SK-N-SH treated with all-trans-retinoic acid at 6 μM for 48 hours (cell line): ENCODE measurements at regions not wholly inside any gene's neighbourhood (a gene's known extent, or its start where the extent isn't known, plus 50 kb on each side); places are given as distances from the start of the nearest gene placed in this dataset.

Source experiments
- ATAC-seq: fragments of 200-7000 bp; cut with Tn5 transposase; 3 replicates; pipeline ENCODE4 v1.9.1; 2020; ENCODE audit warnings: mild to moderate bottlenecking, moderate library complexity
- ARNTL ChIP-seq: fragments of 450-650 bp; formaldehyde crosslinking; IDR thresholded peaks from 2 replicates; pipeline ENCODE4 v1.5.0; 2020; ENCODE audit warnings: low read depth, mild to moderate bottlenecking, moderate library complexity, borderline replicate concordance
- BACH2 ChIP-seq: fragments of 250-450 bp; sonication (Bioruptor Pico); IDR thresholded peaks from 2 replicates; pipeline ENCODE4 v1.9.0; 2021; ENCODE audit warnings: mild to moderate bottlenecking, borderline replicate concordance
- CREB5 ChIP-seq: fragments of 250-450 bp; sonication (Bioruptor Pico); IDR thresholded peaks from 2 replicates; pipeline ENCODE4 v1.5.1; 2020; ENCODE audit warnings: low read depth, mild to moderate bottlenecking, moderate library complexity
- CSDC2 ChIP-seq: fragments of 250-450 bp; sonication (Bioruptor Pico); IDR thresholded peaks from 2 replicates; pipeline ENCODE4 v1.5.0; 2020; ENCODE audit warnings: mild to moderate bottlenecking, moderate library complexity
- ESRRG ChIP-seq: fragments of 250-450 bp; sonication (Bioruptor Pico); IDR thresholded peaks from 2 replicates; pipeline ENCODE4 v1.6.1; 2021; ENCODE audit warnings: mild to moderate bottlenecking
- GLIS3 ChIP-seq: fragments of 250-450 bp; sonication (Bioruptor Pico); IDR thresholded peaks from 2 replicates; pipeline ENCODE4 v1.5.0; 2020; ENCODE audit warnings: mild to moderate bottlenecking, moderate library complexity
- ISL1 ChIP-seq: fragments of 250-450 bp; sonication (Bioruptor Pico); IDR thresholded peaks from 2 replicates; pipeline ENCODE4 v2.1.2; 2022; ENCODE audit warnings: mild to moderate bottlenecking, moderate library complexity
- OSR1 ChIP-seq: fragments of 250-450 bp; sonication (Bioruptor Pico); IDR thresholded peaks from 2 replicates; pipeline ENCODE4 v1.8.0; 2022; ENCODE audit warnings: moderate library complexity, mild to moderate bottlenecking, inconsistent platforms
- PPARA ChIP-seq: fragments of 250-450 bp; sonication (Bioruptor Pico); IDR thresholded peaks from 2 replicates; pipeline ENCODE4 v1.5.0; 2020; ENCODE audit warnings: mild to moderate bottlenecking, borderline replicate concordance
- RARB ChIP-seq: fragments of 250-450 bp; sonication (Bioruptor Pico); IDR thresholded peaks from 2 replicates; pipeline ENCODE4 v1.8.0; 2021; ENCODE audit warnings: mild to moderate bottlenecking, moderate library complexity
- SNAI2 ChIP-seq: fragments of 250-450 bp; sonication (Bioruptor Pico); IDR thresholded peaks from 2 replicates; pipeline ENCODE4 v1.5.0; 2020; ENCODE audit warnings: mild to moderate bottlenecking, moderate library complexity
- TCF4 ChIP-seq: fragments of 250-450 bp; sonication (Bioruptor Pico); IDR thresholded peaks from 2 replicates; pipeline ENCODE4 v1.8.0; 2021; ENCODE audit warnings: mild to moderate bottlenecking, moderate library complexity, borderline replicate concordance
- TOX ChIP-seq: fragments of 250-450 bp; sonication (Bioruptor Pico); IDR thresholded peaks from 2 replicates; pipeline ENCODE4 v1.8.0; 2021; ENCODE audit warnings: mild to moderate bottlenecking, moderate library complexity, borderline replicate concordance
- TSHZ2 ChIP-seq: fragments of 250-450 bp; sonication (Bioruptor Pico); IDR thresholded peaks from 2 replicates; pipeline ENCODE4 v1.5.0; 2020; ENCODE audit warnings: mild to moderate bottlenecking, moderate library complexity
- ZC3H10 ChIP-seq: fragments of 250-450 bp; sonication (Bioruptor Pico); IDR thresholded peaks from 2 replicates; pipeline ENCODE4 v1.5.1; 2021; ENCODE audit warnings: mild to moderate bottlenecking, moderate library complexity
- ZFP3 ChIP-seq: fragments of 250-450 bp; sonication (Bioruptor Pico); IDR thresholded peaks from 2 replicates; pipeline ENCODE4 v1.5.0; 2020; ENCODE audit warnings: mild to moderate bottlenecking, moderate library complexity
- ZFP30 ChIP-seq: fragments of 450-650 bp; formaldehyde crosslinking; IDR thresholded peaks from 2 replicates; pipeline ENCODE4 v1.5.0; 2022; ENCODE audit warnings: mild to moderate bottlenecking, moderate library complexity
- ZNF565 ChIP-seq: fragments of 450-650 bp; formaldehyde crosslinking; conservative IDR thresholded peaks from 2 replicates; pipeline ENCODE4 v1.5.0; 2020; ENCODE audit warnings: low read depth, mild to moderate bottlenecking, moderate library complexity
- ZNF8 ChIP-seq: fragments of 450-650 bp; formaldehyde crosslinking; IDR thresholded peaks from 2 replicates; pipeline ENCODE4 v1.5.0; 2020; ENCODE audit warnings: mild to moderate bottlenecking, moderate library complexity
- TF ChIP-seq, protein P1 (sequence below): fragments of 250-450 bp; sonication (Bioruptor Pico); IDR thresholded peaks from 2 replicates; pipeline ENCODE4 v1.8.0; 2020; ENCODE audit warnings: mild to moderate bottlenecking, moderate library complexity, borderline replicate concordance
- TF ChIP-seq, protein P2 (sequence below): fragments of 250-450 bp; sonication (Bioruptor Pico); IDR thresholded peaks from 2 replicates; pipeline ENCODE4 v1.5.1; 2021; ENCODE audit warnings: mild to moderate bottlenecking, moderate library complexity

DNA sequence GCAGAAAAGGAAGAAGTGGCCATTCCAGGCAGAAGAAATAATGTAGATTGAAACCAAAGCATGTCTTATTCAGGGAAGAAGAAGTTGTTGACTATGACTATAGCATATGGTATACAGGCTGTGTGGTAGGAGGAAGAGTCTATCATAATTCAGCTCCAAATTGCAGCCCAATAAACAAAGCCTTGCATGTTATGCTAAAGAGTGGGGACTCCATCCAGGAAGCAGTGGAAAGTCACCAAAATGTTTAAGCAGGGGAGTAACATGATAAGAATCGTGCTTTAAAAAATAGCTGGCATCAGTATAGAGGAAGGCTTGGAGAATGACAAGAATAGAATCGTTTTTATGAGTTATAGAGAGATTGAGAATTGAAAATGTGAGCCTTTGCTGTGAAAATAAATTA, 213.3 kb upstream of the ADGRL2 start:
- no peak for ATAC-seq
- TF ChIP-seq TCF4 (CRISPR knock-in tag) (no peak), OSR1 (CRISPR knock-in tag) (no peak), ZNF8 (CRISPR knock-in tag) (no peak)

- TF ChIP-seq GLIS3 (CRISPR knock-in tag) (no peak), ZC3H10 (CRISPR knock-in tag) (no peak), ISL1 (no peak), ZFP30 (CRISPR knock-in tag) (no peak), SNAI2 (CRISPR knock-in tag) (no peak), CREB5 (CRISPR knock-in tag) (no peak), CSDC2 (CRISPR knock-in tag) (no peak)
- no peak for ATAC-seq
Observed at GRCh38 chr1:81585371-81585770, 215.4 kb upstream of the ADGRL2 start.

DNA sequence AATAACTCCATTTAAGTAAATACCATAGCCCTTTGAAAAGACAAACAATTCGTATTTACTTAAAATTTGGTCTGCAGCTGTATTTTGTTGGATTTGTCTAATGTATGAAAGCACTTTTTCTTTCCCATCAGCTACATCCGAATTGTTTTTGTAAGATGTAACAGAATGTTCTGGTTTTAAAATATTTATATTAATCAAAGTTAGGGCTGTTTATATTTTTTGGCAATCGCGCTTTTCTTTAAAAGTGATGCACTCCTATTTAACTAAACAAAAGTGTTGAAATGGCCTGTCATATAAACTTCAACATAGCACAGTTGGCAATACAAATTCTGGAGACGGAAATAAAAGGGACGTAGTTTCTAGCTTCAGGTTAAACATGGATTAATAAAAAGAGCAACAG, 216.3 kb upstream of the ADGRL2 start:
- TF ChIP-seq ISL1 (no peak), ZFP30 (CRISPR knock-in tag) (no peak), OSR1 (CRISPR knock-in tag) (no peak), ZNF8 (CRISPR knock-in tag) (no peak), ZC3H10 (CRISPR knock-in tag) (no peak), ZNF565 (CRISPR knock-in tag) (no peak), TCF4 (CRISPR knock-in tag) (no peak), TSHZ2 (no peak), TOX (no peak), ZFP3 (CRISPR knock-in tag) (no peak), SNAI2 (CRISPR knock-in tag) (no peak)
- TF ChIP-seq, protein P1, sequence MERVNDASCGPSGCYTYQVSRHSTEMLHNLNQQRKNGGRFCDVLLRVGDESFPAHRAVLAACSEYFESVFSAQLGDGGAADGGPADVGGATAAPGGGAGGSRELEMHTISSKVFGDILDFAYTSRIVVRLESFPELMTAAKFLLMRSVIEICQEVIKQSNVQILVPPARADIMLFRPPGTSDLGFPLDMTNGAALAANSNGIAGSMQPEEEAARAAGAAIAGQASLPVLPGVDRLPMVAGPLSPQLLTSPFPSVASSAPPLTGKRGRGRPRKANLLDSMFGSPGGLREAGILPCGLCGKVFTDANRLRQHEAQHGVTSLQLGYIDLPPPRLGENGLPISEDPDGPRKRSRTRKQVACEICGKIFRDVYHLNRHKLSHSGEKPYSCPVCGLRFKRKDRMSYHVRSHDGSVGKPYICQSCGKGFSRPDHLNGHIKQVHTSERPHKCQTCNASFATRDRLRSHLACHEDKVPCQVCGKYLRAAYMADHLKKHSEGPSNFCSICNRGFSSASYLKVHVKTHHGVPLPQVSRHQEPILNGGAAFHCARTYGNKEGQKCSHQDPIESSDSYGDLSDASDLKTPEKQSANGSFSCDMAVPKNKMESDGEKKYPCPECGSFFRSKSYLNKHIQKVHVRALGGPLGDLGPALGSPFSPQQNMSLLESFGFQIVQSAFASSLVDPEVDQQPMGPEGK (CRISPR knock-in tag): no peak
- TF ChIP-seq, protein P2, sequence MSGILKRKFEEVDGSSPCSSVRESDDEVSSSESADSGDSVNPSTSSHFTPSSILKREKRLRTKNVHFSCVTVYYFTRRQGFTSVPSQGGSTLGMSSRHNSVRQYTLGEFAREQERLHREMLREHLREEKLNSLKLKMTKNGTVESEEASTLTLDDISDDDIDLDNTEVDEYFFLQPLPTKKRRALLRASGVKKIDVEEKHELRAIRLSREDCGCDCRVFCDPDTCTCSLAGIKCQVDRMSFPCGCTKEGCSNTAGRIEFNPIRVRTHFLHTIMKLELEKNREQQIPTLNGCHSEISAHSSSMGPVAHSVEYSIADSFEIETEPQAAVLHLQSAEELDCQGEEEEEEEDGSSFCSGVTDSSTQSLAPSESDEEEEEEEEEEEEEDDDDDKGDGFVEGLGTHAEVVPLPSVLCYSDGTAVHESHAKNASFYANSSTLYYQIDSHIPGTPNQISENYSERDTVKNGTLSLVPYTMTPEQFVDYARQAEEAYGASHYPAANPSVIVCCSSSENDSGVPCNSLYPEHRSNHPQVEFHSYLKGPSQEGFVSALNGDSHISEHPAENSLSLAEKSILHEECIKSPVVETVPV: no peak
- ATAC-seq: no peak

GRCh38 chr1:81583878-81584277, 216.9 kb upstream of the ADGRL2 start:
- TF ChIP-seq PPARA (CRISPR knock-in tag) (no peak), BACH2 (CRISPR knock-in tag) (no peak), CSDC2 (CRISPR knock-in tag) (no peak), ZNF565 (CRISPR knock-in tag) (no peak), ESRRG (CRISPR knock-in tag) (no peak), RARB (CRISPR knock-in tag) (no peak), ARNTL (CRISPR knock-in tag) (no peak), ISL1 (no peak)
- ATAC-seq: no peak

- ATAC-seq: no peak
Observed at GRCh38 chr1:81582467-81582986, 218.2 kb upstream of the ADGRL2 start.

More at GRCh38 chr1:81582467-81582986, 218.2 kb upstream of the ADGRL2 start:
- no peak for TF ChIP-seq OSR1 (CRISPR knock-in tag)
- TF ChIP-seq, all 23 proteins: peak for 0
